ENCODE measurements at regions not wholly inside any gene's neighbourhood (a gene's known extent, or its start where the extent isn't known, plus 50 kb on each side); places are given as distances from the start of the nearest gene placed in this dataset.
"Not testable (repeated sequence)": the region's sequence is repeated elsewhere in the genome, so short reads cannot be mapped to it uniquely, and the experiment has no call there.

DNA sequence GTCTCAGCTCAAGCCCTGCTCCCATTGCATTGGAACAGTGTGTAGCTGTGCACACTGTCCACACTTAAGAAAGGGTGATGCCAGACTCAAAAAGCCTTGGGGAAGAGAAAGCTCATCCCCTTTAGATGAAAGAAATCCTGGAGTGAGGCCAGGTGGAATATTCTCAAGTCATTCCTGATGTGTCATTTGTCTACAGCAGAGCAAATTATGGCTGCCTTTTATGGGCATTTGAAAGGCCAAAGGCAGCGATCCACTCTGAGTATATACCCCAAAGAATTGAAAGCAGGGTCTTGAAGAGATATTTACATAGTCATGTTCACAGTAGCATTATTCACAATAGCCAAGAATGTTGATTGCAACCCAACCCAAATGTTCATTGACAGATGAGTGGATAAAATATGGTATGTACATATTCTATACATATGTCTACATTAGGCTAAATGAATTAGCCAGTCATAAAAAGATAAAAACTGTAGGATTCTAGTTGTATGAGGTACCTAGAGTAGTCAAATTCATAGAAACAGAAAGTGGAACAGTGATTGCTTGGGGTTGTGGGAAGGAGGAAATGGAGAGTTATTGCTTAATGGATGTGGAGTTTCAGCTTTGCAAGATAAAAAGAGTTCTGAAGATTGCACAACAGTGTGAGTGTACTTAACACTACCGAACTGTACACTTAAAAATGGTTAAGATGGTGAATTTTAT lies 214.9 kb downstream of the KCNRG start:
- Mint-ChIP-seq H3K27ac (no peak overlapping the region), H3K4me1 (ENCODE audit: low read depth) (peaks cover 57% of the 10 kb centered on the region), H3K4me3 (no peak overlapping the region), H3K9me3 (peaks cover 7% of the 10 kb centered on the region), H3K36me3 (ENCODE audit: low read depth) (peaks cover 8% of the 10 kb centered on the region), H3K27me3 (ENCODE audit: low read depth) (peaks cover 12% of the 10 kb centered on the region)
- DNase-seq = no peak
- CTCF ChIA-PET = no interaction called here
- intact Hi-C loops (cut with micrococcal nuclease) = no loop called here

DNA sequence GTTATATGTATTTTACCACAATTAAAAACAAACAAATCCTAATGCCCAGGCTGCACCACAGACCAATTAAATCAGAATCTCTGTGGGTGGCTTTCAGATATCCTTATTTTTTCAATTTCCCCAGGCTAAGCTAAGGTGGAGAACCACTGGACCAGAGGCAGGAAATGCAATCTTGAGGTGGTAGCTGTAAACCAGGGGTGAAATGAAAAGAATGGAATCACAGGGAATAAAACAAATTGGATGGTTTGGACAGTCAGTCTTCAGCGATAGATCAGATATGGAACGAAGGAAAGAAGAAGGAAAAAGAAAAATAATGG lies 215.4 kb downstream of the KCNRG start:
- CTCF ChIA-PET = no interaction called here
- Mint-ChIP-seq H3K27ac (no peak overlapping the region), H3K36me3 (ENCODE audit: low read depth) (peaks cover 8% of the 10 kb centered on the region), H3K9me3 (peaks cover 7% of the 10 kb centered on the region), H3K4me1 (ENCODE audit: low read depth) (peaks cover 59% of the 10 kb centered on the region), H3K4me3 (no peak overlapping the region), H3K27me3 (ENCODE audit: low read depth) (peaks cover 11% of the 10 kb centered on the region)
- intact Hi-C loops (cut with micrococcal nuclease) = no loop called here
- DNase-seq = no peak

DNA sequence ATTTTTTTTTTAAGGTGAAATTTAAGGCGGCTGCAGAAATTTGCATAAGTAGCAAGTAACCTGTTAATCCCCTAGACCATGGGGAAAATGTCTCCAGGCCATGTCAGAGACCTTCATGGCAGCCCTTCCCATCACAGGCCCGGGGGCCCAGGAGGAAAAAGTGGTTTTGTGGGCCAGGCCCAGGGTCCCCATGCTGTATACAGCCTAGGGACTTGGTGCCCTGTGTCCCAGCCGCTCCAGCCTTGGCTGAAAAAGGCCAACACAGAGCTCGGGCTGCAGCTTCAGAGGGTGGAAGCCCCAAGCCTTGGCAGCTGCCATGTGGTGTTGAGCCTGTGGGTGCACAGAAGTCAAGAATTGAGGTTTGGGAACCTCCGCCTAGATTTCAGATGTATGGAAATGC lies 218.3 kb downstream of the KCNRG start:
- CTCF ChIA-PET; H3K4me3 Mint-ChIP-seq; H3K9me3 Mint-ChIP-seq; H3K36me3 Mint-ChIP-seq (ENCODE audit: low read depth); H3K27ac Mint-ChIP-seq; intact Hi-C loops (cut with micrococcal nuclease); H3K27me3 Mint-ChIP-seq (ENCODE audit: low read depth); DNase-seq: not testable (repeated sequence)
- peaks cover 60% of the 10 kb centered on the region for H3K4me1 Mint-ChIP-seq (ENCODE audit: low read depth)

DNA sequence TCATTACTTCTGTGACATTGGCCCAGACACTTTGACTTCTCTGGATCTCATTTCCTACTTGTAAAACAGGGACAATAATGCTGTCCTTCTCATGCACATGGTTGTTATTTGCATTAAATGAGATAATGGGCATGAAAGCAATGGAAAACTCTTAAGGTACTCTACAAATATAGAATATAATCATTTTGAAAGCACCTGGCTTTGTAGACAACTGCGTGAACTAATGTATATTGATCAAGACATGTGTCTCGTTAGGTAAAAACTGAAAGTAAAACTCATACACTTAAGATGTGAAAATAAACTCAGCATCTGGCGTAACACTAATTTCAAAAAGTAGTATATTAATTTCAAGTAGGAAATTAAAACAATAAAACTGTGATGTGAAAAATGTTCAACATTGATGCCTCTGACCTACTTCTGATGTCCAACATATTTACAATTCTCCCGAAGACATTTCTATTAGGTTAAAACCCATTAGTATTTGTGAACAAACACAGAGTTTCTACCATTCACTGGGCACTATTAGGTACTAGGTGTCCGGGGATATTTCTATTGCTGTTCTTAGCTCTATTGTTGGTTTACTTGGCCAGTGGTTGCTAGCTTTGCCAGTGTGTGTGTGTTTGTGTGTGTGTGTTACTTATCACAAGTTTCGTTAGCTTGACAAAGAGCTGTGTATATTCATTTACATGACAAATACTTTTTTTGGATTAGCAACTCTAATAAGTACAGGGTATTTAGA lies 220.5 kb downstream of the KCNRG start:
- CTCF ChIA-PET = interaction anchor here (1.5 to 1.8 kb wide), 4 partner anchors 9 to 152 kb away, joined by 3 to 5 read pairs (median 4); no protein-coding TSS in a partner anchor
- peaks cover 7% of the 10 kb centered on the region for H3K9me3 Mint-ChIP-seq
- no peak overlapping the region for H3K4me3 Mint-ChIP-seq
- H3K27ac Mint-ChIP-seq = no peak overlapping the region
- peaks cover 58% of the 10 kb centered on the region for H3K4me1 Mint-ChIP-seq (ENCODE audit: low read depth)
- DNase-seq = no peak
- H3K27me3 Mint-ChIP-seq (ENCODE audit: low read depth) = peaks cover 7% of the 10 kb centered on the region
- H3K36me3 Mint-ChIP-seq (ENCODE audit: low read depth) = peaks cover 8% of the 10 kb centered on the region
- intact Hi-C loops (cut with micrococcal nuclease) = loop anchor here (2.0 to 5.0 kb wide), 7 partner anchors 153 to 1567 kb away; partner anchors contain the start of genes DHRS12, PHF11, SPRYD7 and TRIM13

DNA sequence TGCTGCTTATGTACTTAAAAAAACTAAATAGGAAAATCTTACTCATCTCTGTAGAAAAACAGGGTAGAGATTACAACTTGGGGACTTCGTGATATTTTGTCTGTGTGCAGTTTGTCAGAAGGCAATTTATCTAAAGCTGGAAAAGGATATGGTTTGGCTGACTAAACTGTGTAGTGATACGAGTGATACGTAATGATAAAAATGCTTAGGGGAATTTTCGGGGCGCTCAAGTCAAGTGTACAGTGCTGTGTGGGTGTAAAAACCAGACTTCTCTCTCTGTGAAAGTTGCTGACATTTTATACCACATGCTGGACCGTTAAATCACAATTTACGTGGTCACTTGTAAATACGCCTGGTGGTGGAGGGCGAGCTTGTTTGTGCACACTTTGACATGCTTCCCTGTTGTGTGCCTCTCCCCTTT lies 221.7 kb downstream of the KCNRG start:
- H3K9me3 Mint-ChIP-seq = peaks cover 7% of the 10 kb centered on the region
- peaks cover 12% of the 10 kb centered on the region for H3K27me3 Mint-ChIP-seq (ENCODE audit: low read depth)
- DNase-seq = peak; percentile 62
- intact Hi-C loops (cut with micrococcal nuclease) = loop anchor here (1.0 to 5.0 kb wide), 12 partner anchors 8 to 1565 kb away; partner anchors contain the start of genes DHRS12, PHF11, SPRYD7 and TRIM13
- no peak overlapping the region for H3K4me3 Mint-ChIP-seq
- peak overlapping the region; percentile 61 for H3K27ac Mint-ChIP-seq
- peaks cover 8% of the 10 kb centered on the region for H3K36me3 Mint-ChIP-seq (ENCODE audit: low read depth)
- CTCF ChIA-PET = interaction anchor here (1.5 to 1.8 kb wide), 4 partner anchors 8 to 153 kb away, joined by 3 to 5 read pairs (median 4); no protein-coding TSS in a partner anchor
- H3K4me1 Mint-ChIP-seq (ENCODE audit: low read depth) = peaks cover 48% of the 10 kb centered on the region

DNA sequence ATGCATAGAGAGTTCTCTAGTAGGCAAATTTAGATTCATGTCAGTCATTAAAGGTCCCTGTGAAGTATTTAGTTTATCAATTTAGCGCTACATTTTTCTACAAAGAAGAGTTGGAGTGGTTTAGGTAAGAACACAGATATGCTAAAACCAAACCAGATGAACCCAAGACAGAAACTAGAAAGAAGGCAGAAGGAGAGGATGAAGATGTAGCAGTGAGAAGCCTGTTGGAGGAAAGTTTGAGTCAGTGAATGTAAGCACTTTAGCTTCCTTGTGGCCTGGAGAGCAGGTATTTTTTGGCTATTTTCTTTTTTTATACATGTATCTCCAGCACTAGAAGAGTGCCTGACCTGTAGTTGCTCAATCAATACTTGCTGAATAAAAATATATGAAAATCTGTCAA lies 223.7 kb downstream of the KCNRG start:
- CTCF ChIA-PET = interaction anchor here (0.7 to 1.2 kb wide), 3 partner anchors 150 to 155 kb away, joined by 3 read pairs; no protein-coding TSS in a partner anchor

DNA sequence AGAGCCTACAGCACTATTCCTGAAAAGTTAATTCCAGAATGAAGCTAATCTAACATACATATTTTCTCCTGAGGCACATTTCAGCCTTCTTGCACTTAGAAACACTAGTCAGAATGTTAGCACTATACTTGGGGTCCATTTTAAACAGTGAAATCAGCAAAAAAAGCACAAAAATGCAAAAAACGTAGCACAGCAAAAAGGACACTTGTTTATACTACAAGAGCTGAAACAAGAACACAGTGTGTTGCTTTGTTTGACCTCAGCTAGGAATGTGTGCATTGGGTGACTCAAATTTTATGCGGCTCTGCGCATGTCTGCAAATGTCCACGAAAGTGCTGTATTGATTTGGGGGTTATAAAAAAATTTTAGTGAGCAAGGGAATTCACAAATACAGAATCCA lies 226.2 kb downstream of the KCNRG start:
- CTCF ChIA-PET = interaction anchor here (1.3 kb wide), 1 partner anchor 11 kb away, joined by 3 read pairs; no protein-coding TSS in a partner anchor
- Mint-ChIP-seq H3K27ac (no peak overlapping the region), H3K36me3 (ENCODE audit: low read depth) (no peaks in the 10 kb centered on the region), H3K9me3 (no peaks in the 10 kb centered on the region), H3K4me1 (ENCODE audit: low read depth) (peaks cover 47% of the 10 kb centered on the region), H3K27me3 (ENCODE audit: low read depth) (peaks cover 8% of the 10 kb centered on the region), H3K4me3 (no peak overlapping the region)
- intact Hi-C loops (cut with micrococcal nuclease) = no loop called here
- no peak for DNase-seq

More for the DNA sequence above, 223.7 kb downstream of the KCNRG start:
- H3K4me1 Mint-ChIP-seq (ENCODE audit: low read depth) = peaks cover 43% of the 10 kb centered on the region
- no peaks in the 10 kb centered on the region for H3K9me3 Mint-ChIP-seq
- no peaks in the 10 kb centered on the region for H3K36me3 Mint-ChIP-seq (ENCODE audit: low read depth)
- H3K4me3 Mint-ChIP-seq = no peak overlapping the region
- H3K27ac Mint-ChIP-seq = no peak overlapping the region
- no peak for DNase-seq
- H3K27me3 Mint-ChIP-seq (ENCODE audit: low read depth) = peaks cover 7% of the 10 kb centered on the region
- intact Hi-C loops (cut with micrococcal nuclease) = loop anchor here (5.0 kb wide), 4 partner anchors 302 to 1563 kb away; partner anchors contain the start of genes DHRS12, PHF11 and SPRYD7

DNA sequence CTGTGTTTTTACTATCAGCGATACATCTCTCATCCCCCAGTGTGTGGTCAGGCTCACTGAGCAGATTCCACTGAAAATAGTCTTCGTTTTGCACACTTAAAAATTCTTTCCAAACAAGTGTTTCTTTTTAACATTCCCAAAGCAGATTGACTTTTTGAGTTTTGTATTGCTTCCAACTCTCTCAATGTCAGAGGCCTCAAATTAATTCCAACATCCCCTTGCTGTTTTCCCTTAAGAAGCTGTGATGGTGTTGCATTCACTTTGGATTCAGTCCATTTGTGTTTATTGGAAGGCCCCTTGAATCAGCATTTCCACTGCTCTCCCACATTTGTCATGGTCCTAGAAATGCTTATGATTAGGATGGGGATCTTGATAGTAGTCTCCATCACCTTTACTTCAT lies 228.7 kb downstream of the KCNRG start:
- DNase-seq = no peak
- Mint-ChIP-seq H3K27me3 (ENCODE audit: low read depth) (peaks cover 13% of the 10 kb centered on the region), H3K4me3 (no peak overlapping the region), H3K9me3 (no peaks in the 10 kb centered on the region), H3K4me1 (ENCODE audit: low read depth) (peaks cover 32% of the 10 kb centered on the region), H3K36me3 (ENCODE audit: low read depth) (no peaks in the 10 kb centered on the region), H3K27ac (no peak overlapping the region)
- CTCF ChIA-PET = no interaction called here
- intact Hi-C loops (cut with micrococcal nuclease) = loop anchor here (2.0 kb wide), 5 partner anchors 123 to 649 kb away; partner anchors contain the start of gene TRIM13

DNA sequence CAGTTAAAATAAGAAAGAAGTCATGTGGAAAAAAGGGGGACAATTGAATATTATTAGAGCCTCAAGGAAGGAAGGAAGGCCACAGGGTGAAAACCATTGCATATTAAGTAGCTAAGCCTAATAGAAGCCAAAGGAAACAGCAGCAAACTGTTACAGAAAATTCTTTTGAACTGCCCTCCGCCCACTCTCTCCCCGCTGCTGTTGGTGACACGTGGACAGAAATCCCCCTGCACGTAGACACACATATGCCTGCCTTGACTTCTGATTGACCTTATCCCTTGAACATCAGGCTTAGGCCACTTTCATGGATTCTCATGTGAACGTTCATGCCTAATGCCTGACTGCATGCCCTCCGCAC lies 229.1 kb downstream of the KCNRG start:
- H3K27me3 Mint-ChIP-seq (ENCODE audit: low read depth) = peaks cover 13% of the 10 kb centered on the region
- DNase-seq = no peak
- H3K27ac Mint-ChIP-seq = no peak overlapping the region

DNA sequence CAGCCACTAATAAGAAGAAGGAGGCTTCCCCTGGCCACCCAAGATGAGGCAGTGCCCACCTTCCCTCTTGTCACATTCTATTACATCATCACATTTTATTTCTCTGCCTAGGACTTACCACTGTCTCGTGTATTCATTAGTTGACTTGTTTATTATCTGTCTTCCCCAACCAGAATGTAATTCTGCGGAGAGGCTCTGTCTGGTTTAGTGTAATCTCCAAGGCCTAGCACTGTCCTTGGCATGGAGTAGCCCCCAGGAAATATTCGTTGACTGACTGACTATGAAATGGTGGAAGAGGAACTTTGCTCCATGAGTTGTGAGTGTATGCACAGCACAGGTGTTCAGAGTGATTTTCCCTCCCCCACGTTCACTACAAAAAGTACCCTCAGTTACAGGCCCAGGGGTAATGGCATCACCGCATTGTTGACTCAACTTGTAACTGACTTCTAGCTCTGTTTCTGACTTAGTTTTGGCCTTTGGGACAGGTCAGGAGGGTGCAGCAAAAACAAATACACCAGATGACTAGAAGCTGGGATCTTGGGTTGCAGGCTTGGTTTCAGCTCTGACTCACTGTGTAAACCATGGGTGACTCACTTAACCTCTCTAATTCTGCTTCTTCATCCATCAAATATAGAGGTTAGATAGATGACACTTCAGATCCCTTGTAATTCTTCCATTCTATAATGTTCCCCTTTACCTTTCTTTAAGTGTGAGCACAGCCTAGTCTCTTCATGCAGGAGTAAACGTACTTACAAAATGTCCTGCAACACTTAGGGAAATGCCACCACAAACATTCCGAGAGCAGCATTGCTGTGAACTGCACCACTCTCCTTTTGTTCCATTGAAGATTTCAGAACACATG lies 229.7 kb downstream of the KCNRG start:
- Mint-ChIP-seq H3K4me1 (ENCODE audit: low read depth) (peaks cover 30% of the 10 kb centered on the region), H3K27me3 (ENCODE audit: low read depth) (peaks cover 13% of the 10 kb centered on the region), H3K36me3 (ENCODE audit: low read depth) (no peaks in the 10 kb centered on the region), H3K27ac (peak overlapping the region; percentile 72), H3K9me3 (no peaks in the 10 kb centered on the region), H3K4me3 (no peak overlapping the region)
- intact Hi-C loops (cut with micrococcal nuclease) = loop anchor here (1.0 to 2.0 kb wide), 10 partner anchors 8 to 648 kb away; partner anchors contain the start of gene TRIM13
- CTCF ChIA-PET = interaction anchor here (0.6 to 1.3 kb wide), 2 partner anchors 8 to 647 kb away, joined by 3 to 4 read pairs; no protein-coding TSS in a partner anchor
- peak; percentile 84 for DNase-seq

More for the DNA sequence above, 229.1 kb downstream of the KCNRG start:
- intact Hi-C loops (cut with micrococcal nuclease) = loop anchor here (2.0 kb wide), 5 partner anchors 122 to 648 kb away; partner anchors contain the start of gene TRIM13
- Mint-ChIP-seq H3K4me3 (no peak overlapping the region), H3K9me3 (no peaks in the 10 kb centered on the region), H3K36me3 (ENCODE audit: low read depth) (no peaks in the 10 kb centered on the region), H3K4me1 (ENCODE audit: low read depth) (peaks cover 31% of the 10 kb centered on the region)
- CTCF ChIA-PET = interaction anchor here (1.3 kb wide), 1 partner anchor 8 kb away, joined by 4 read pairs; no protein-coding TSS in a partner anchor

DNA sequence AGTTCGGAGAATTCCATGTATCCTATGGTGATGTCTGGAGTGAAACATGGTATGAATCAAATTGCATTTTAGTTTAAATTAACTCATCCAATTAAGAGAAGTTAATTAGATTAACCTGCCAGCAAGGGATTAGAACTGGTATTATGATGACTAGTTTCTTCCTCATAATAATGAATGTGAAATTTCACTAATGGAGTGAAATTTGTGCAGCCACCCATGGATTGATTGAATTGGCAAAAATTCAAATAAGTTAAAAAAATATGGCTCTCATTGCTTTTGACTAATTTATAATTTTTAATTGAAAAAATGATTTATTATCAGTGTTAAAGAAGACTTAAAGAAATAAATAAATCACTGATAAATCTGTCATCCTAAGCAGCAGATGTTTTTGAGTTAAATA lies 232.0 kb downstream of the KCNRG start:
- Mint-ChIP-seq H3K4me1 (ENCODE audit: low read depth) (peaks cover 30% of the 10 kb centered on the region), H3K27me3 (ENCODE audit: low read depth) (peaks cover 20% of the 10 kb centered on the region), H3K4me3 (no peak overlapping the region), H3K9me3 (no peaks in the 10 kb centered on the region), H3K27ac (no peak overlapping the region), H3K36me3 (ENCODE audit: low read depth) (no peaks in the 10 kb centered on the region)
- CTCF ChIA-PET = no interaction called here
- DNase-seq = no peak
- intact Hi-C loops (cut with micrococcal nuclease) = no loop called here
